GM19240 (cell line): ENCODE measurements at regions not wholly inside any gene's neighbourhood (a gene's known extent, or its start where the extent isn't known, plus 50 kb on each side); places are given as distances from the start of the nearest gene placed in this dataset.
"Not testable (repeated sequence)": the region's sequence is repeated elsewhere in the genome, so short reads cannot be mapped to it uniquely, and the experiment has no call there.

Experiments
- DNase-seq: peaks from one replicate; pipeline ENCODE4 v3.0.0; 2011; ENCODE audit warnings: low spot score; ENCODE audit not compliant: insufficient read length

- no peak for DNase-seq
Measured at GRCh38 chr5:113719549-113719948, 206.1 kb downstream of the YTHDC2 start.

GRCh38 chr5:113721171-113721570, 207.7 kb downstream of the YTHDC2 start:
- DNase-seq, result no peak

- no peak for DNase-seq
Measured at GRCh38 chr5:113723021-113723420, 209.5 kb downstream of the YTHDC2 start.

- DNase-seq, result no peak
Measured at GRCh38 chr5:113735751-113736150, 222.3 kb downstream of the YTHDC2 start.

- DNase-seq, result no peak
Measured at GRCh38 chr5:113742176-113742575, 228.7 kb downstream of the YTHDC2 start.

GRCh38 chr5:113742639-113743038, 229.1 kb downstream of the YTHDC2 start:
- no peak for DNase-seq

GRCh38 chr5:113748403-113748802, 234.9 kb downstream of the YTHDC2 start:
- no peak for DNase-seq

- no peak for DNase-seq
Measured at GRCh38 chr5:113749334-113749733, 235.8 kb downstream of the YTHDC2 start.

GRCh38 chr5:113753182-113753581, 239.7 kb downstream of the YTHDC2 start:
- not testable (repeated sequence) for DNase-seq

GRCh38 chr5:113755516-113755915, 242.0 kb downstream of the YTHDC2 start:
- no peak for DNase-seq

GRCh38 chr5:113757508-113757907, 244.0 kb downstream of the YTHDC2 start:
- no peak for DNase-seq

- DNase-seq, result no peak
Measured at GRCh38 chr5:113759505-113759904, 246.0 kb downstream of the YTHDC2 start.

- no peak for DNase-seq
Measured at GRCh38 chr5:113760486-113760885, 247.0 kb downstream of the YTHDC2 start.

GRCh38 chr5:113761594-113761993, 248.1 kb downstream of the YTHDC2 start:
- DNase-seq, result no peak

- DNase-seq, result no peak
Measured at GRCh38 chr5:113764382-113764781, 250.9 kb downstream of the YTHDC2 start.

GRCh38 chr5:113766827-113767226, 253.3 kb downstream of the YTHDC2 start:
- not testable (repeated sequence) for DNase-seq

- no peak for DNase-seq
Measured at GRCh38 chr5:113770648-113771047, 257.2 kb downstream of the YTHDC2 start.

GRCh38 chr5:113771483-113771882, 258.0 kb downstream of the YTHDC2 start:
- no peak for DNase-seq

- DNase-seq, result no peak
Measured at GRCh38 chr5:113776168-113776567, 262.7 kb downstream of the YTHDC2 start.

- no peak for DNase-seq
Measured at GRCh38 chr5:113776832-113777525, 263.5 kb downstream of the YTHDC2 start.

- DNase-seq, result no peak
Measured at GRCh38 chr5:113778147-113778546, 264.7 kb downstream of the YTHDC2 start.

- no peak for DNase-seq
Measured at GRCh38 chr5:113788141-113788655, 274.7 kb downstream of the YTHDC2 start.

- no peak for DNase-seq
Measured at GRCh38 chr5:113789769-113790168, 276.3 kb downstream of the YTHDC2 start.
